ENCODE measurements at regions not wholly inside any gene's neighbourhood (a gene's known extent, or its start where the extent isn't known, plus 50 kb on each side); places are given as distances from the start of the nearest gene placed in this dataset.

GRCh38 chr2:64245631-64246030 is 101.4 kb upstream of the PELI1 start:
- intact Hi-C loops (cut with micrococcal nuclease): loop anchor here in 1 of 2 donors (10.0 kb wide), 1 partner anchor 49 kb away; no protein-coding TSS in a partner anchor
- Histone ChIP-seq H3K36me3 (replicated peaks in 1 of 2; ENCODE audit: control insufficient read depth in 1 of 2, insufficient read depth in 2 of 2, low read length in 2 of 2) (no peaks in the 10 kb centered on the region), H3K27me3 (ENCODE audit: control insufficient read depth in 2 of 2, insufficient read depth in 2 of 2, low read length in 2 of 2) (no peaks in the 10 kb centered on the region), H3K27ac (ENCODE audit: low read depth in 1 of 2, low read length in 2 of 2) (no peak overlapping the region), H3K4me2 (replicated peaks; ENCODE audit: extremely low read depth, low read length, poor library complexity, severe bottlenecking) (no peak overlapping the region), H3K9ac (ENCODE audit: insufficient read depth, low read length, poor library complexity, severe bottlenecking) (no peak overlapping the region), H3K4me1 (ENCODE audit: control insufficient read depth in 1 of 2, insufficient read depth in 2 of 2, low read length in 2 of 2) (peaks cover 0 to 4% of the 10 kb centered on the region in 2 donors), H3K4me3 (replicated peaks in 1 of 3; ENCODE audit: low read depth in 2 of 3, low read length in 3 of 3) (no peak overlapping the region), H3K9me3 (replicated peaks in 1 of 2; ENCODE audit: control insufficient read depth in 1 of 2, insufficient read depth in 1 of 2, low read length in 2 of 2) (no peaks in the 10 kb centered on the region), H4K20me1 (ENCODE audit: insufficient read depth, low read length) (no peaks in the 10 kb centered on the region), H3K79me2 (ENCODE audit: insufficient read depth, low read length) (no peaks in the 10 kb centered on the region), H2AFZ (ENCODE audit: insufficient read depth, low read depth, low read length, poor library complexity, severe bottlenecking) (no peak overlapping the region)
- H3K9me3 Mint-ChIP-seq: peaks cover 0 to 4% (median 2%) of the 10 kb centered on the region in 7 donors
- H3K27ac Mint-ChIP-seq: no peak overlapping the region
- peaks cover 0 to 1% (median 1%) of the 10 kb centered on the region in 3 donors for H3K27me3 Mint-ChIP-seq (ENCODE audit: low read depth in 3 of 3)
- no CpG with 5 or more reads among the region's 4 CpGs for WGBS (ENCODE audit: insufficient coverage)
- no peak for TF ChIP-seq CTCF (IDR thresholded peaks at IDR 0.05)
- H3K4me1 Mint-ChIP-seq: peaks cover 9% of the 10 kb centered on the region
- no peak overlapping the region for H3K4me3 Mint-ChIP-seq
- DNase-seq: no peak
- H3K36me3 Mint-ChIP-seq: peaks cover 0 to 4% of the 10 kb centered on the region in 2 donors

- intact Hi-C loops (cut with micrococcal nuclease): loop anchor here in 1 of 2 donors (10.0 kb wide), 1 partner anchor 48 kb away; no protein-coding TSS in a partner anchor
- Histone ChIP-seq H4K20me1 (ENCODE audit: insufficient read depth, low read length) (no peaks in the 10 kb centered on the region), H2AFZ (ENCODE audit: insufficient read depth, low read depth, low read length, poor library complexity, severe bottlenecking) (no peak overlapping the region), H3K4me1 (ENCODE audit: control insufficient read depth in 1 of 2, insufficient read depth in 2 of 2, low read length in 2 of 2) (peaks cover 0 to 4% of the 10 kb centered on the region in 2 donors), H3K27me3 (ENCODE audit: control insufficient read depth in 2 of 2, insufficient read depth in 2 of 2, low read length in 2 of 2) (no peaks in the 10 kb centered on the region), H3K4me2 (replicated peaks; ENCODE audit: extremely low read depth, low read length, poor library complexity, severe bottlenecking) (no peak overlapping the region), H3K36me3 (replicated peaks in 1 of 2; ENCODE audit: control insufficient read depth in 1 of 2, insufficient read depth in 2 of 2, low read length in 2 of 2) (no peaks in the 10 kb centered on the region), H3K4me3 (replicated peaks in 1 of 3; ENCODE audit: low read depth in 2 of 3, low read length in 3 of 3) (no peak overlapping the region), H3K9ac (ENCODE audit: insufficient read depth, low read length, poor library complexity, severe bottlenecking) (no peak overlapping the region), H3K79me2 (ENCODE audit: insufficient read depth, low read length) (no peaks in the 10 kb centered on the region), H3K9me3 (replicated peaks in 1 of 2; ENCODE audit: control insufficient read depth in 1 of 2, insufficient read depth in 1 of 2, low read length in 2 of 2) (no peaks in the 10 kb centered on the region), H3K27ac (ENCODE audit: low read depth in 1 of 2, low read length in 2 of 2) (no peak overlapping the region)
- DNase-seq: no peak
- Mint-ChIP-seq H3K4me1 (peaks cover 9% of the 10 kb centered on the region), H3K27me3 (ENCODE audit: low read depth in 3 of 3) (peaks cover 0 to 1% (median 1%) of the 10 kb centered on the region in 3 donors), H3K4me3 (no peak overlapping the region), H3K36me3 (peaks cover 3 to 8% of the 10 kb centered on the region in 2 donors), H3K9me3 (peaks cover 0 to 4% (median 2%) of the 10 kb centered on the region in 7 donors), H3K27ac (no peak overlapping the region)
- TF ChIP-seq CTCF (IDR thresholded peaks at IDR 0.05): no peak
- no CpG with 5 or more reads among the region's 1 CpG for WGBS (ENCODE audit: insufficient coverage)
Measured at GRCh38 chr2:64246962-64247361, 102.7 kb upstream of the PELI1 start.
